Aorta (tissue), 5 donors: ENCODE measurements at regions not wholly inside any gene's neighbourhood (a gene's known extent, or its start where the extent isn't known, plus 50 kb on each side); places are given as distances from the start of the nearest gene placed in this dataset.

Experiments
- ATAC-seq: fragments of 200-7000 bp; cut with Tn5 transposase; one replicate; pipeline ENCODE4 v1.9.1; 2022; ENCODE audit warnings: moderate library complexity; ENCODE audit not compliant: low FRiP score
- DNase-seq, 2 donors: peaks; one replicate each; pipeline ENCODE4 v3.0.0-alpha.2; 2020
- H3K27ac ChIP-seq, 2 donors: one replicate each; pipeline ENCODE4 v1.5.1; 2013; ENCODE audit warnings: low read length in 2 of 2, mild to moderate bottlenecking in 2 of 2, moderate library complexity in 2 of 2, control low read depth in 1 of 2, inconsistent platforms in 1 of 2, low read depth in 1 of 2
- H3K27me3 ChIP-seq, 2 donors: one replicate each; pipeline ENCODE4 v1.6.1; 2013; ENCODE audit warnings: control low read depth in 1 of 2, low read length in 1 of 2, mild to moderate bottlenecking in 1 of 2, moderate library complexity in 1 of 2; ENCODE audit not compliant: insufficient read depth in 2 of 2, control insufficient read depth in 1 of 2
- H3K36me3 ChIP-seq, 2 donors: one replicate each; pipeline ENCODE4 v1.6.1; 2013; ENCODE audit warnings: control low read depth in 1 of 2, low read length in 1 of 2, mild to moderate bottlenecking in 1 of 2; ENCODE audit not compliant: insufficient read depth in 2 of 2, control insufficient read depth in 1 of 2
- H3K4me1 ChIP-seq, 2 donors: one replicate each; pipeline ENCODE4 v1.6.1; 2013; ENCODE audit warnings: low read length in 2 of 2, control low read depth in 1 of 2, mild to moderate bottlenecking in 1 of 2, moderate library complexity in 1 of 2; ENCODE audit not compliant: insufficient read depth in 2 of 2, control insufficient read depth in 1 of 2
- H3K4me3 ChIP-seq, 2 donors: one replicate each; pipeline ENCODE4 v1.5.1; 2013; ENCODE audit warnings: low read length in 2 of 2, control low read depth in 1 of 2, mild to moderate bottlenecking in 1 of 2
- H3K9me3 ChIP-seq: one replicate; pipeline ENCODE4 v1.6.1; 2013; ENCODE audit warnings: mild to moderate bottlenecking, low read length; ENCODE audit not compliant: control insufficient read depth
- WGBS, 2 donors: extraction: QIAGEN DNeasy Blood & Tissue Kit; methylation state at CpG; one replicate each; pipeline ENCODE4 v1.1.7; 2013; 5-methylcytosine and 5-hydroxymethylcytosine counted together
- intact Hi-C, 2 donors: fragments of 100-400 bp; cut with DNase I; formaldehyde crosslinking; loops; one replicate each; pipeline versions ENCODE4 v1.14.2 to v1.15.0; 2022
- donor health status: healthy with polysubstance abuse.
- donor health status: Bipolar disorder and iron deficiency.
- donor health status: DM: no; HTN: no; CAD: no.
- donor health status: DM: no; HTN: no; CAD: no.
- donor health status: DM: yes; HTN: yes; CAD: no.

GRCh38 chr13:81988567-81988966 lies 1647.6 kb upstream of the SPRY2 start:
- Histone ChIP-seq H3K27ac (no peak overlapping the region), H3K27me3 (no peaks in the 10 kb centered on the region), H3K4me1 (no peaks in the 10 kb centered on the region), H3K9me3 (no peaks in the 10 kb centered on the region), H3K36me3 (no peaks in the 10 kb centered on the region), H3K4me3 (no peak overlapping the region)
- WGBS, 2 donors = 15% methylated on average over 3 of the region's 3 CpGs
- no peak for DNase-seq
- intact Hi-C loops = no loop called here
- no peak for ATAC-seq

- intact Hi-C loops = no loop called here
- no peaks in the 10 kb centered on the region for H3K4me1 ChIP-seq
- 89 to 91% methylated on average over 3 of the region's 3 CpGs for WGBS, 2 donors
- ATAC-seq (no peak), DNase-seq (no peak)
- no peaks in the 10 kb centered on the region for H3K36me3 ChIP-seq
- H3K27ac ChIP-seq = no peak overlapping the region
- H3K4me3 ChIP-seq = no peak overlapping the region
- H3K27me3 ChIP-seq = no peaks in the 10 kb centered on the region
- H3K9me3 ChIP-seq = no peaks in the 10 kb centered on the region
These were observed 1646.9 kb upstream of the SPRY2 start for GRCh38 chr13:81987677-81988357.

- Histone ChIP-seq H3K4me1 (no peaks in the 10 kb centered on the region), H3K4me3 (no peak overlapping the region), H3K9me3 (no peaks in the 10 kb centered on the region), H3K36me3 (no peaks in the 10 kb centered on the region), H3K27ac (no peak overlapping the region), H3K27me3 (no peaks in the 10 kb centered on the region)
- no peak for ATAC-seq
- intact Hi-C loops = no loop called here
- DNase-seq = no peak
These were observed 1646.2 kb upstream of the SPRY2 start for GRCh38 chr13:81987159-81987558.

GRCh38 chr13:81986308-81986707 lies 1645.4 kb upstream of the SPRY2 start:
- no peaks in the 10 kb centered on the region for H3K36me3 ChIP-seq
- H3K4me3 ChIP-seq = no peak overlapping the region
- H3K4me1 ChIP-seq = no peaks in the 10 kb centered on the region
- WGBS, 2 donors = 82 to 91% methylated on average over 1 of the region's 1 CpG
- no peak overlapping the region for H3K27ac ChIP-seq
- intact Hi-C loops = no loop called here
- ATAC-seq = no peak
- DNase-seq = no peak
- no peaks in the 10 kb centered on the region for H3K27me3 ChIP-seq
- H3K9me3 ChIP-seq = no peaks in the 10 kb centered on the region

- H3K36me3 ChIP-seq = no peaks in the 10 kb centered on the region
- peaks cover 7% of the 10 kb centered on the region for H3K9me3 ChIP-seq
- H3K27ac ChIP-seq = no peak overlapping the region
- intact Hi-C loops = no loop called here
- DNase-seq = no peak
- no peaks in the 10 kb centered on the region for H3K27me3 ChIP-seq
- H3K4me1 ChIP-seq = no peaks in the 10 kb centered on the region
- H3K4me3 ChIP-seq = no peak overlapping the region
- ATAC-seq = no peak
These were observed 1616.2 kb upstream of the SPRY2 start for GRCh38 chr13:81957121-81957520.

GRCh38 chr13:81929988-81930387 lies 1589.1 kb upstream of the SPRY2 start:
- ATAC-seq = no peak
- Histone ChIP-seq H3K27me3 (no peaks in the 10 kb centered on the region), H3K9me3 (no peaks in the 10 kb centered on the region), H3K4me1 (no peaks in the 10 kb centered on the region), H3K36me3 (no peaks in the 10 kb centered on the region), H3K4me3 (no peak overlapping the region), H3K27ac (no peak overlapping the region)
- 15 to 24% methylated on average over 3 of the region's 3 CpGs for WGBS, 2 donors
- DNase-seq = no peak
- intact Hi-C loops = no loop called here

GRCh38 chr13:81927347-81927746 lies 1586.4 kb upstream of the SPRY2 start:
- Histone ChIP-seq H3K27ac (no peak overlapping the region), H3K4me3 (no peak overlapping the region), H3K27me3 (no peaks in the 10 kb centered on the region), H3K9me3 (no peaks in the 10 kb centered on the region), H3K36me3 (no peaks in the 10 kb centered on the region), H3K4me1 (no peaks in the 10 kb centered on the region)
- ATAC-seq = no peak
- intact Hi-C loops = no loop called here
- no peak for DNase-seq

GRCh38 chr13:81917810-81918209 lies 1576.9 kb upstream of the SPRY2 start:
- DNase-seq (no peak), ATAC-seq (no peak)
- H3K4me3 ChIP-seq = no peak overlapping the region
- no peaks in the 10 kb centered on the region for H3K9me3 ChIP-seq
- no peaks in the 10 kb centered on the region for H3K27me3 ChIP-seq
- no peak overlapping the region for H3K27ac ChIP-seq
- WGBS, 2 donors = 76 to 99% methylated on average over 2 of the region's 2 CpGs
- H3K36me3 ChIP-seq = no peaks in the 10 kb centered on the region
- intact Hi-C loops = no loop called here
- H3K4me1 ChIP-seq = no peaks in the 10 kb centered on the region

GRCh38 chr13:81916461-81916860 lies 1575.5 kb upstream of the SPRY2 start:
- Histone ChIP-seq H3K27me3 (no peaks in the 10 kb centered on the region), H3K36me3 (no peaks in the 10 kb centered on the region), H3K4me1 (no peaks in the 10 kb centered on the region), H3K27ac (no peak overlapping the region), H3K9me3 (no peaks in the 10 kb centered on the region), H3K4me3 (no peak overlapping the region)
- intact Hi-C loops = no loop called here
- DNase-seq = no peak
- no peak for ATAC-seq
